ENCODE measurements at regions not wholly inside any gene's neighbourhood (a gene's known extent, or its start where the extent isn't known, plus 50 kb on each side); places are given as distances from the start of the nearest gene placed in this dataset.

GRCh38 chr1:88224906-88225305 lies 459.2 kb upstream of the PKN2 start:
- TF ChIP-seq, protein P1, sequence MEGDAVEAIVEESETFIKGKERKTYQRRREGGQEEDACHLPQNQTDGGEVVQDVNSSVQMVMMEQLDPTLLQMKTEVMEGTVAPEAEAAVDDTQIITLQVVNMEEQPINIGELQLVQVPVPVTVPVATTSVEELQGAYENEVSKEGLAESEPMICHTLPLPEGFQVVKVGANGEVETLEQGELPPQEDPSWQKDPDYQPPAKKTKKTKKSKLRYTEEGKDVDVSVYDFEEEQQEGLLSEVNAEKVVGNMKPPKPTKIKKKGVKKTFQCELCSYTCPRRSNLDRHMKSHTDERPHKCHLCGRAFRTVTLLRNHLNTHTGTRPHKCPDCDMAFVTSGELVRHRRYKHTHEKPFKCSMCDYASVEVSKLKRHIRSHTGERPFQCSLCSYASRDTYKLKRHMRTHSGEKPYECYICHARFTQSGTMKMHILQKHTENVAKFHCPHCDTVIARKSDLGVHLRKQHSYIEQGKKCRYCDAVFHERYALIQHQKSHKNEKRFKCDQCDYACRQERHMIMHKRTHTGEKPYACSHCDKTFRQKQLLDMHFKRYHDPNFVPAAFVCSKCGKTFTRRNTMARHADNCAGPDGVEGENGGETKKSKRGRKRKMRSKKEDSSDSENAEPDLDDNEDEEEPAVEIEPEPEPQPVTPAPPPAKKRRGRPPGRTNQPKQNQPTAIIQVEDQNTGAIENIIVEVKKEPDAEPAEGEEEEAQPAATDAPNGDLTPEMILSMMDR (IDR thresholded peaks at IDR 0.05) = no peak
- TF ChIP-seq POLR2A (IDR thresholded peaks at IDR 0.05) = no peak
